ENCODE measurements at regions not wholly inside any gene's neighbourhood (a gene's known extent, or its start where the extent isn't known, plus 50 kb on each side); places are given as distances from the start of the nearest gene placed in this dataset.

DNA sequence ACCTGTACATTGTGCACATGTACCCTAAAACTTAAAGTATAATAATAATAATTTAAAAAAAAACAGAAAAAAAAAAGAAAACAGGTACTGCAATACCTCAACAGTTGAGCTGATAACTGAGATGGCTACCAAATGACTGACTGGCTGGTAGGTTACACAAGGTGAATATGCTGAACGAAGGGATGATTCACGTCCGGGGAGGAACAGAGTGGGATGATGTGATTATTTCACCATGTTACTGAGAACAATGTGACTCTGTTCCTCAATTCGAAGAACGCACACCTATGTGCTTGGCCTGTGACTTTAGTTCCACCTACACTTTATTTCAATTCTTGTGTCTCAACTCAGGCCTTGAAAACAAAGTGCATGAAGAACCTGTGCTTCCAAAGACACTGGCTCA, 111.7 kb downstream of the CXXC4 start:
- no peak for TF ChIP-seq EZH2phosphoT487 (IDR thresholded peaks at IDR 0.05; ENCODE audit: borderline replicate concordance, low read depth, low read length)
- TF ChIP-seq, protein P1, sequence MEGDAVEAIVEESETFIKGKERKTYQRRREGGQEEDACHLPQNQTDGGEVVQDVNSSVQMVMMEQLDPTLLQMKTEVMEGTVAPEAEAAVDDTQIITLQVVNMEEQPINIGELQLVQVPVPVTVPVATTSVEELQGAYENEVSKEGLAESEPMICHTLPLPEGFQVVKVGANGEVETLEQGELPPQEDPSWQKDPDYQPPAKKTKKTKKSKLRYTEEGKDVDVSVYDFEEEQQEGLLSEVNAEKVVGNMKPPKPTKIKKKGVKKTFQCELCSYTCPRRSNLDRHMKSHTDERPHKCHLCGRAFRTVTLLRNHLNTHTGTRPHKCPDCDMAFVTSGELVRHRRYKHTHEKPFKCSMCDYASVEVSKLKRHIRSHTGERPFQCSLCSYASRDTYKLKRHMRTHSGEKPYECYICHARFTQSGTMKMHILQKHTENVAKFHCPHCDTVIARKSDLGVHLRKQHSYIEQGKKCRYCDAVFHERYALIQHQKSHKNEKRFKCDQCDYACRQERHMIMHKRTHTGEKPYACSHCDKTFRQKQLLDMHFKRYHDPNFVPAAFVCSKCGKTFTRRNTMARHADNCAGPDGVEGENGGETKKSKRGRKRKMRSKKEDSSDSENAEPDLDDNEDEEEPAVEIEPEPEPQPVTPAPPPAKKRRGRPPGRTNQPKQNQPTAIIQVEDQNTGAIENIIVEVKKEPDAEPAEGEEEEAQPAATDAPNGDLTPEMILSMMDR (conservative IDR thresholded peaks at IDR 0.05; ENCODE audit: low read length), result no peak

Data from OCI-LY7 (cell line).